NCI-H226 (cell line): ENCODE measurements at regions not wholly inside any gene's neighbourhood (a gene's known extent, or its start where the extent isn't known, plus 50 kb on each side); places are given as distances from the start of the nearest gene placed in this dataset.

ENCODE experiments used
- DNase-seq: peaks from one replicate; pipeline ENCODE4 v3.0.0-alpha.2; 2015

DNA sequence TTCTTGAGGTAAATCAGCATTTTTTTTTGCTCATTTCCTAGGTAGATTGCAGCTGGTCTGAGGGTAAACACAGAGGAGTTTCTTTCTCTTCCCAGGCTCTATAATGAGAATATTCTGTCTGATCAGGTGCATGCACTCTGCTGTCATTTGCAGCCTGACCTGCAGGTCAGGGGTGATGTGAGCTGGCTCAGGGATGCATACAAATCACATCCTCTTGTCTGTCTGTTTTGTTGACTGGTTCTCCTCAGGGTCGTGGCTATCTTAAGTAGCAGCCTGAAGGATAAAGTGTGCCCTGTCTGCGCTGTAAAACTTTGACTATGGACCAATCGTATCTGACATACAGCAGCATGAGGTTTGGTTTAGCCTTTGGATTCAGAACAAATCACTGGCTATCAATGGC lies 183.4 kb upstream of the POU3F2 start:
- no peak for DNase-seq

DNA sequence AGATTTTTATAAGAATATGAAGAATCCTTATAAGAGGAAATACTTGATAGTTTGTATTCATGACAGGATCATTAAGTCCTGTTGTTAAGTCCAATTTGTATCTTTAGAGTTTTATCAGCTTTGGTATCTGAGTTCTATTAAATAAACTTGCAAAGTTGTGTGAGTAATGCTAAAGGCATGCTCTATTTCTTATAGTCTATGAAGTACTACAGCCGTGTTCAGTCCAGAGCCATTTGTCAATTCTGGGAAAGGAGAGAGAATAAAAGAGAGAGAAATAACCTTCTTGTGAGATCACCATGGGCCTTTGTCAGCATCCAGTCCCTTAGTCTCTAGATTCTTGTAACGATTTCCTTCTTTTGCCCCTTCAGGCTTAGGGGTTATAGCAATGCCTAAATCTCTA lies 181.2 kb upstream of the POU3F2 start:
- peak; percentile 9 for DNase-seq

DNA sequence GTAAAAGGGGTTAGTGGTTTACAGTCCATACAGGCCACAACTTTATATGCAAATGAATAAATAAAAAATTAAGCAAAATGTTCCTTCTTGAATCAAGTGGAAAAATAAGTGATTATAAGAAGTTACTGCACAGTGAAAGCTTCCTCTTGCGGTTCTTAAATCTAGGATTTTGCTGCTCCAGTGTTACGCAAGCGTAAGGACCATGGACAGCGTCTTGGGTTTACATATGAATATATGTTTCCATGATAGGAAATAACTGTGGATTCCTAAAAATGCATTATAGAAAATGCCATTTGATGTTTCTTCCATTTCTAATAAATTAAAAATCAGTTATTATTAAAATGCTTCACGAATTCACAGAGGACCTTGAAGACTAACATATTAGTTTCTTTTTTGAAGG lies 176.6 kb upstream of the POU3F2 start:
- no peak for DNase-seq

GRCh38 chr6:98669371-98669770 lies 165.0 kb upstream of the POU3F2 start:
- no peak for DNase-seq

DNA sequence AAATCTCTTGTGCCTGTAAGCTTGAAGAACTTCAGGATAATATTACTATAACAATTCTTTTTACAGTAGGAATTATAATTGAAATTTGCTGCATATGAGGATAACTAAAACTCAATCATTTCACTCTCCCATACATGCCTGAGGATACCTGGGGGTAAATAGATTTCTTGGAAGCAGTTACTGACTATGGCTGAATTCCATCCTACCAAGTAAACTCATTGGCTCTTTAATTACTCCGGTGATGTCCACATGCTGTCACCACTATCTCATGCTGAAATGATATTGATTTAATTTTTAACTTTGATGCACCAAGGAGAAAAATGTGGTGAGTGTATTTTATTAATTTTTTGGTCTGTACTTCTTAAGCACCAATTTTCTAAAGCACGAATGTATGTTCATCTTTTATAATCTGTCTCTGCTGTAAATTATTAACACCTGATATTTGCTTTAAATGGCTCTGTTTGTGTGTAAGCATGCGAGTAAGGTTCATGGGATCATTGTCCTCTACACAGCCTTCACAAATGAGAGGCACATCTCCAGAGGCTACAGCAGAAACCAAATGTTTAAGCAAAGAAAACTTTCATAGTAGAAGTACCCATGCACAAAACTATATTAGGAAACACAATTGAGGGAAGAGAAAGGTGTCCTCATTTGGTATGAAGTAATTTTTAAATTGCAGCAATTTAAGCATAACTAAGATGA lies 164.2 kb upstream of the POU3F2 start:
- DNase-seq: no peak

DNA sequence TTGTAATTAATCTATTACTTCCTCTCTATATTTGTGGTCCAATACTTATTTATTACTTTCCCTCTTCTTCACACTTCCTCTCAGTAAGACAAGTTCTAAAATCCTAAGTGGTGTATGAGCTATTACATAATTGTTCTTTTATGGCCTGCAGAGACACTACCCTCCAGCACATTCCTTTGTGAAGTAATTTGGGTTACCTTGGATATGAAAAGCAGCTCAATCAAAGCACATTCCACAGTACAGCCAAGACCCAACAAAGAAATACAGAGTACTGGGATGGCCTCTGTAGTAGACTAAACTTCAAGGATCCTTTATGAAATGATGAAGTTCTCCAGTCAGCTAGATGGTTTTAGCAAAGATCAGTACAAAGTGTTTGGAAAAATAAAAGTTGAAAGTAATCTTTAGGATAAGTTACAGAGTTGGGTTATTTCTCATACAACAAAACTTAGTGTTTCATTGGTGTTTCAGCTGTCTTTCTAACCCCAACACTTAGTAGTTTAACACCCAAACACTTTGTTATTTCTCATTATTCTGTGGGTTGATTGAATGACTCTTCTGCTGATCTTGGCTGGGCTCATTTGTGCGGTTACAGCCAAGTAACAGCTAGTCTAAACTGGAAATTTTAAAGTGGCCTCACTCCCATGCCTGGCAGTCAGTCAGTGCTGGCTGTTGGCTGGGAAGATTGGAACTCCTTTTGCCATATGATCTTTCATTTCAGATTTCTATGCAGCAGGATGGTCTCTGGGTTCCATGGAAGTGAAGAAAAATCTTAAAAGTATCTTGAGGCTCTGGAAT lies 161.5 kb upstream of the POU3F2 start:
- no peak for DNase-seq

GRCh38 chr6:98678481-98678880 lies 155.9 kb upstream of the POU3F2 start:
- no peak for DNase-seq

DNA sequence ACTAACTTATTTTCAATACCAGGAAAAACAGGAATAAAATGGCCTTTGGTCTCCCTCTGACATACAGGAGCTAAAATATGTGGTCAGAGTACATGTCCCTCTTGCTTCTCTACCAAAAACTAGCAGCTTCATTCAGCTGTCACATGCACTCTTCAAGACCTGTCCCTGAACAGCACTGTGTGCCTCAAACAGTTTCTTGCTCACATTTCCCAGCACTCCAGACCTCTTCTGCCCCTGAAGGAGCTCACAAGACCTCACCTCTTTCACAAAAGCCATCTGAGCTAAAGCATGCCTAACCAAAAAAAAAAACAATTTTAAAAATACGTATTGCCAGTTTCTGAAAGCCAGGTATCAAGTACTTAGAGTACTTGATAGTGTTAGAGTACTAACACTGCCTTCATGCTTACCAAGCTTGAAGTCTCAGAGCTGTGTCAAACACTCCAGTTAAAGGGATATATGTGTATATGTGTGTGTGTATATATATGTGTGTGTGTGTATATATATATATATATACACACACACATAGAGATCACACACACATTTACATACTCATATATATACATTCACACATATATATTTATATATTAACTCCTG lies 148.3 kb upstream of the POU3F2 start:
- DNase-seq: no peak

GRCh38 chr6:98687752-98688151 lies 146.6 kb upstream of the POU3F2 start:
- no peak for DNase-seq

- DNase-seq: no peak
Measured at GRCh38 chr6:98695091-98695801, 139.1 kb upstream of the POU3F2 start.

- DNase-seq: no peak
Measured at GRCh38 chr6:98711380-98711779, 123.0 kb upstream of the POU3F2 start.

DNA sequence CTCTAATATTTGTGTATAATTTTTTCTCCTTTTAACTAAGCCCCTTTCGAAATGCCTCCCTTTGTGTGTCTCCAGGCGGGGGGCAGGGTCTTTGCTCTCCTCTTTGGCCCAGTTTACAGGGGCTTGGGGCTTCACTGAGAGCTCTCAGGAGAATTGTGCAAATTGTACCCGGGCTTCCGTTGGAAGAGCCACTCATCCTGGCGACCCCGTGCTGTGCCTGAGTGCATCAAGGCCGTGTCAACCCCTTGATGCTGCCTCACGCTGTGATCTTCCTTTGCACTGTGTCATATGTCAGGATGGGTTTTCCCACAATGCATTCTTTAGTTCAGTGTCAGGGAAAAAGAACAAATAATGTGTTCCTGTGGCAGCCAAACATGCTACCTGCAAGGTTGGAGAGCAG lies 118.0 kb upstream of the POU3F2 start:
- no peak for DNase-seq

DNA sequence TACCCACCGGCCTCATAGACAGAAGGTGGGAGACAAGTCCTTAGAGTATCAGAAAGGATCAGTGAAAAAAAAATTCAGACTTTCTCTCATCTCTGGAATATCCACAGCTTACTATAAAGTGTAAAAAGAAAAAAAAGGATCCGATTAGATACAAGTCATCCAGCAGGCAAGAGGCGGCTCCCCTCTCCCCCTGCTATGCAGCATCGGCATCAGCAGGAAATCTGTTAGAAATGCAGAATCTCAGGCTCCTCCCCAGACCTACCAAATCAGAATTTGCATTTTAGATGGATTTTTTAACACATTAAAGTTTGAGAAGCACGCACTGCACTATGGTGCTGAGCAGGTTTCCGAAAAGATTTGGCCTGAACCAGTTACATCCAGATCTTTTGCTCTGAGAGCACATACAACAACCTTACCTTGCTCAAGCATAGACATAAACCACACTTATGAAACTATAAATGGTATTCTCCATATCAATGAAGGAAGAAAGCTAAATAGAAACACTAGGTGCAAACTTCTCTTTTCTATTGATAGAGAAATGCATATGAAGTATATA lies 117.0 kb upstream of the POU3F2 start:
- DNase-seq: no peak

- DNase-seq: no peak
Measured at GRCh38 chr6:98717988-98718387, 116.4 kb upstream of the POU3F2 start.

DNA sequence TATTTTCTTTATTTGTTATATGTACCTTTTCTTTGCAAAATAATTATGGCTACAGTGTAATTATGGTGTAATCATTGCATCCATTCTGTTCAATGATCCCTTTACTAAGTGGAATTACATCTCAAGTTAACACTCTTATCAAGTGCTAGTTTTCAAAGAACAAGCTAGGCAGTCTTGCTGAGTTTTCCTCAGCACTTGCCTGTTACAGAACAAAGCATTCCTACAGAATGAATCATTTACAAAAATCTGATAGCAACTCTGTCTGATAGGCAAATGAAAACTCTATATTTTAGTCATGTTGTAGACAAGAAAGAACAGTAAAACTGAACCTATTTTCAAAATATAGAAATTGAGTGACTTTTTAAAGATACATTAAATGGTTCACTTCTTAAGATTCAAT lies 109.8 kb upstream of the POU3F2 start:
- DNase-seq: peak; percentile 3

GRCh38 chr6:98747273-98747672 lies 87.1 kb upstream of the POU3F2 start:
- no peak for DNase-seq

DNA sequence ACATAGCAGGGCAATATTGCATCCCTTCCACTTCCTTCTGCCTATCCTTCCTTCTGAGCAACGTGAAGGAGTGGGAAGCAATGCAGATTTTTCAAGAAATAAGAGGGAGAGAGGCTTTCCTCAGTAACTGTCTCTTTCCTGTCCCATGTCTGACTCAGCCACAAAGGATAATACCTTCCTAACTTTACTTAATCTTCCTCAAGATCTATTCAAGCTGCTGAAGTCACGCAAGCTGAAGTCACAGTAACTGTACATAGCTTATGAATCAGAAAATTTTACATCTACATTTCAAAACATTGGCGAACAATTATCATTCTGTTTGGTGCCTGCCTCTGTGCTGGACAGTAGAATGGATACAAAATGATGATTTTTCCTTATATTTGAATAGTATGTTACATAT lies 86.4 kb upstream of the POU3F2 start:
- no peak for DNase-seq

DNA sequence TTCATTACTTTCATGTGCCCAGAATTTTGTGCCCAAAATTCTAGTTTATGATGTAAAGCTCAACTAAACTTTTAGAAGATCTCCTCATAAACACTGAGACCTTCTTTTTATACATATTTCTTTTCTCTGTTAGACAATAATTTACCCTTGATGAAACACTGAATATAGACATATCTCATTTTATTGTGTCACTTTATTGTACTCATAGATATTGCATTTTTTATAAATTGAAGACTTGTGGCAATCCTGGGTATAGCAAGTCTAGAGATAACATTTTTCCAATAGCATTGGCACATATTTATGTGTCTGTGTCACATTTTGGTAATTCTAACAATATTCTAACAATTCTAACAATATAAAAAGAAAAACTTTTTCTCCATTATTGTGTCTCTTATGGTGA lies 74.9 kb upstream of the POU3F2 start:
- DNase-seq: no peak

DNA sequence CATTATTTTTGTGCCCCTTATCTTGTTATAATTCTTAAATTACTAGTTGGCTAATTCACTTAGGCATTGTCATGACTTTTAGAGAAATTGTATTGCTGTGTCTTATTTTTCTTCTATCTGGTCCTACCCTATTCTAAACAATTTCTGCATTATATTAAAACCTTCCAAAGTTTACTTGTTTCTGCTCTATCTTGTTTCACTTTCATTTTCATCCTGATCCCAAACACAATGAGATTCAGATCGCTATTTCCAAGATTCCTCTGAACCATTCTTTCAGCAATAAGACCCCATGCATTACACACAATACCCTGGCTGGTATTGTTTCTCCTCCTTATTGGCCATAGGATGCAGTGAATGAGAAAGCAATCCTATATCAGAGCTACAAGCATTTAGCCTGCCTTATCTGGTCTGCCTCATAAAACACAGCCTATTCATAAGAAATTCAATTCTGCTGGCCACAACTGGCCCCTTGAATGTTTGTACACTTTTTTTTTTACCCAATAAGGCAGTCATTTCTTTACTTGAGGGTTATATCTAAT lies 69.9 kb upstream of the POU3F2 start:
- DNase-seq: no peak

DNA sequence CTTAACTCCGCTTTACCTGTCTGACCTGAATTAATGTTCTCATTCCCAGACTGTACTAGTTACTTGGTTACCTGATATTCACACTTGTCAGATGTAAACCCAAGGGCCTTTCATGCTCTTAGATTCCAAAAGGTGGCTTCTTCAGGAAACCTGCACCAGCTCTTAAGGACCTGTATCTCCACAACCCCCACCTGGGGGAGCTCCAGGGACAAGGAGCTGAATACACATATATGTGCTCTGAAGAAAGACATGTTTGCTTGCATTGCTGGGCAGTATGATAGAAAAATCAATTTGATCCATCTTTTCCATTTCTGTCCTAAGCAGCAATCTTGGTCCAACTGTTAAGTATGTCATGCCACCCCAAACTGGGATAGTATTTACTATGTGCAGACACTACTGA lies 64.8 kb upstream of the POU3F2 start:
- peak; percentile 12 for DNase-seq

GRCh38 chr6:98775205-98775604 lies 59.2 kb upstream of the POU3F2 start:
- DNase-seq: no peak

- DNase-seq: no peak
Measured at GRCh38 chr6:98777762-98778161, 56.6 kb upstream of the POU3F2 start.

GRCh38 chr6:98779618-98780017 lies 54.8 kb upstream of the POU3F2 start:
- DNase-seq: no peak
